G401 (cell line): ENCODE measurements at regions not wholly inside any gene's neighbourhood (a gene's known extent, or its start where the extent isn't known, plus 50 kb on each side); places are given as distances from the start of the nearest gene placed in this dataset.

Experiments used
- DNase-seq: peaks from one replicate; pipeline ENCODE4 v3.0.0-alpha.2; 2015; ENCODE audit warnings: low spot score
- in situ Hi-C: cut with HindIII; loops from 2 replicates; pipeline ENCODE4 v1.10.0; 2016; ENCODE audit warnings: low sequenced_read_pairs, mixed read lengths

DNA sequence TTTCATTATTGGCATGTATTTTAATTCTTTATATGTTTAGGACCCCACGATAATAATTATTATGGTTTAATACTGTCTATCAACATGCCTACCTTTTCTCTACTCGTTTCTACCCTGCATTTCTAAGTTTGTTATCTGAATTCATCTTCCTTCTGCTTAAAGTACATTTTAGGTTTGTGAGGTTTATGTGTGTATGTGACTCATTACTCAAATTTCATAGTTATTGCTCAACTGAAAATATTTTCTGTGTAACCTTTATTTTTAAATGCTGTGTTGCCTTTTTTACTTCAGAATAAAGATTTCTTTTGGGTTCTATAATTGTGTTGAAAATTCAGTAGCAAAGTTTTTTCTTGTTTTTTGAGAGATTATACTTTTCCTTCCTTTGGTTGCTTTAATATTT lies 933.9 kb upstream of the LRRTM1 start:
- in situ Hi-C loops: no loop called here
- no peak for DNase-seq

GRCh38 chr2:81235601-81236000 lies 931.0 kb upstream of the LRRTM1 start:
- in situ Hi-C loops: no loop called here
- no peak for DNase-seq

DNA sequence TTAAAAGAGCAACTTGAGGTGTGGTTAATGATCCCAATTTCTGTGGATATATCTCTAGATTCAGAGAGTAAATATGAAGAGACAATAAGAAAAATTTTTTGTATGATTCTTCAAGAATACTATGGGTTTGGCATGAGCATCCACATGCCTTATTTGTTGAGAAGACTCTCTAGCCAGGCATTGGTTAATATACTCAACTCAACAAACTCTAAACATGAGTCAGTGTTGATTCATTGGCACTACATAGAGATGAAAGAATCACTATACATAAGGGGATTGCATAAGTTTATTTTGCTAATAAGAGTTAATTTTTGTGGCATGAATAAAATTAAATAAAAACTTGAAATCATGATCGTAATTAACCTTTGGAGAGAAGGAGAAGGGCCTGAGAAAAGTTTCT lies 930.2 kb upstream of the LRRTM1 start:
- no peak for DNase-seq
- in situ Hi-C loops: no loop called here

GRCh38 chr2:81225756-81226155 lies 921.2 kb upstream of the LRRTM1 start:
- in situ Hi-C loops: no loop called here
- DNase-seq: no peak

DNA sequence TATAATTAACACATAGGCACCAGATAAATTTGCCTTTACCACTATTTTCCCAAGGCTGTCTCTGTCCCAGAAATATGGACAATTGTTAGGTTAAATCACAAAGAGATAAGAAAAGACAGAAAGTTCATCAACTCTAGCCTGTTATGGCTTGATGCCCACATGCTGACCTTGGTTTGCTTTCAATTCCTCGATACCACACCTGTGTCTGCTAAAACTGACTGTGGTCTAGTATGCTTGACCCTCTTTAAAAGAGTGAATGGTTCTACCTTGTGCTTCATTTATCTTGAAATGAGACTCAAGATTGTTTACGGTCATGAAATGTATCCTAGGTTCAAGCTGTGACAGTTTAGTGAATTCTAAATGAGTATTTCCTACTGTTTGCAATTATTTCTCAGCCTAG lies 909.0 kb upstream of the LRRTM1 start:
- in situ Hi-C loops: no loop called here
- DNase-seq: no peak

GRCh38 chr2:81206216-81206615 lies 901.7 kb upstream of the LRRTM1 start:
- DNase-seq: no peak
- in situ Hi-C loops: no loop called here

GRCh38 chr2:81196933-81197628 lies 892.5 kb upstream of the LRRTM1 start:
- no peak for DNase-seq
- in situ Hi-C loops: no loop called here

DNA sequence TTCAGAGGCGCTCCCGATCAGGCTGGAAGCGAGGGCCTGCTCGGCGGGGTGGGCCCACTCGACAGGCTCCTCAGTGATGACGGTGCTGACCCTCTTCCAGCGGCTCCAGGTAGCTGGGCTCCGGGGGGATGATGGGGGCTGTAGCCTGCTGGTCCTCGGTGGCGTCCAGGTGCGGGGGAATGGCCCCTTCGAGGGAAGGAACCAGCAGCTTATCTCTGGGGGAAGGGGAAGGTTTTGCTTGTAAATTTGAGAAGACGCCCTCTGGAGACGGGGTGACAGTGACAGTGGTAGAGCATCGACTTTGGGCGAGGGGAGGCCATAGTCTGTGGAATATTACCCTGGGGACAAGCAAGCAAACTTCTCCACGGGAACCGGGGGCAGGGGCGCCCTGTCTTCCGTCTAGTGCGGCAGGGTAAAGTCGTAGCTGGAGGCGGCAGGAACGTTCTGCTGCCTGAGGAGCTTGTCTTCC lies 891.9 kb upstream of the LRRTM1 start:
- in situ Hi-C loops: no loop called here
- DNase-seq: no peak

DNA sequence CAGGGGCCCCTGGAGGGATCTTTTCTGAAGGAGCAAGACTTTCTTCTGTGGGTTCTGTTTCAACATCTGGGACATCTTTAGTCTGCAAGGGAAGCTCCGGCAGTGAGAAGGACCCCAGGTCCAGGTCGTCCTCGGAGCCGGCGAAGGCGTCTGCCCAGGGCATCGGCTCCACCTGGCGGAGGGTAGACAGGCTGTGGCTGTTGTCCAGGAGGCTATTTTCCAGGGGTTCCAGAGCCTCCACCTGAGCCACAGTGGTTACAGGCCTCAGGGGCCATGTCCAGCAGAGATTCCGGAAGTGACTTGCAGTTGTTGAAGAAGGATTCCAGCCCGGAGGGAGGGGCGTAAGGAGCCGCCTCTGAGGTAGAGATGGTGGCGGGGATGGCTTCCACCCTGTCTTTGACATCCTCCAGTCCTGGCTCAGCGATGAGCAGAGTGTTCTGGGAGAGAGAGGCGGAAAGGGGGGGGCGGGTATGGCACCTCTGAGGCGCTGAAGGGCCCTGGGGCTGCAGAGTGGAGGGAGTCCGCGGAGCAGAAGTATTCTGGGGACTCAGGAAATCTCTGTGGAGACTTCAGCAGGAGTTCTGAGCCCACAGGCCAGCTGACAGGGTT lies 891.3 kb upstream of the LRRTM1 start:
- no peak for DNase-seq
- in situ Hi-C loops: no loop called here

DNA sequence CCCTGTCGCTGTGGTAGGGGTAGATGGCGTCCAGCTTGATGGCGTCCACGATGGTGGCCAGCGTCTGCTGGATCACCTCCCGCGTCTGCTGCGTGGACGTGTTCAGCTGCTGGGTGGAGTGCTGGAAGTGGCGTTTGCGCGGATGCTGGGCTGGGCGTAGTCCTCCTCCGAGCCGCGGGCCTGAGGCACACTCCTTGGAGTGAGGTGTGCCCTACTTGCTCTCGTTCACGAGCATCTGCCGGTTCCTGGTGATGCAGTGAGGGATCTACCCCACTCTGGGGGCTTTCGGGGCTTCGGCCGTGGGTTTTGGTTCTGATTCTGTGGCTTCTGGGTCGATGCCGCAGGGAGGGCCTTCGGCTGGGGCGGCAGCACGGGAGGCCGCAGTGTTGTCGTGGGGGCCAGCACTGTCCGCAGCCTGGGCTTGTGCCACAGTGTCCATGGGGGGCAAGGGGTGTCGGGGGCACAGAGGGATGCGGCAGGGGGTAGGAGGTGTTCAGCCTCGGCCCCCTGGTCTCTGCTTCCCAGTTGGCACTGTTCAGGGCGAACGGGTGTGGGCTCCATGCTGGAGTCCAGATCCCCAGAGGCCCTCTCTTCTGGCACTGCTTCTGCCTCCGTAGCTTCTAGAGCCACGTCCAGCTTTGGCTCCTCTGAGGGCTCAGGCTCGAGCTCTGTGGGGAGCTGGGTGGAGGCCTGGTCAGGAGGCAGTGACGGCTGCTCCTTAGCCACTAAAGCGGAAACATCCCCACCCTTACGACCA lies 890.6 kb upstream of the LRRTM1 start:
- in situ Hi-C loops: no loop called here
- DNase-seq: no peak

- no peak for DNase-seq
- in situ Hi-C loops: no loop called here
These were observed 890.0 kb upstream of the LRRTM1 start for GRCh38 chr2:81194581-81194980.

GRCh38 chr2:81194176-81194575 lies 889.6 kb upstream of the LRRTM1 start:
- in situ Hi-C loops: no loop called here
- no peak for DNase-seq

- in situ Hi-C loops: no loop called here
- DNase-seq: no peak
These were observed 877.3 kb upstream of the LRRTM1 start for GRCh38 chr2:81181845-81182244.

- no peak for DNase-seq
- in situ Hi-C loops: no loop called here
These were observed 866.9 kb upstream of the LRRTM1 start for GRCh38 chr2:81171447-81171846.

- in situ Hi-C loops: no loop called here
- no peak for DNase-seq
These were observed 859.0 kb upstream of the LRRTM1 start for GRCh38 chr2:81163583-81163982.

- DNase-seq: no peak
- in situ Hi-C loops: no loop called here
These were observed 854.0 kb upstream of the LRRTM1 start for GRCh38 chr2:81158505-81158904.

GRCh38 chr2:81148323-81148722 lies 843.8 kb upstream of the LRRTM1 start:
- in situ Hi-C loops: no loop called here

DNA sequence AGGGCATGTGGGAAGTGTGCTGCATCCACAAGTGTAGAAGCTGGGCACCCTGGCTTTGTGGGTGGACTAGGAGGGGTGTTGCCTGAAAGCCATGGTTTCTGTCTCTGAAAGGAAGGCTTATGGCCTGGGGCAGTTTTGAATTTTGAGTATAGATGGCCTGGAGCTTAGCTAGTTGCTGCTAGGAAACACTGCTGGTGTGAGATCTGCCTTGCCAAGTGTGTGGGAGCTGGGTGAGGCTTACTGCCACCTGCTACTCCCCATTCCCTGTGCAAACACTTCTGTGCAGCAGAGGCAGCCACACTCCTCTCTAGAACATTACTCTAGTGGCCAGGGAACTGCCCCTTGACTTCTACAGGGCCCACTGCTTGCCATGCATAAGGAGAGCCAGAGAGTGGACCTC lies 831.7 kb upstream of the LRRTM1 start:
- in situ Hi-C loops: no loop called here
- no peak for DNase-seq

More at GRCh38 chr2:81148323-81148722, 843.8 kb upstream of the LRRTM1 start:
- DNase-seq: no peak

GRCh38 chr2:81097361-81097760 lies 792.8 kb upstream of the LRRTM1 start:
- DNase-seq: no peak
- in situ Hi-C loops: no loop called here

GRCh38 chr2:81093031-81093430 lies 788.5 kb upstream of the LRRTM1 start:
- in situ Hi-C loops: no loop called here
- DNase-seq: no peak
